ENCODE measurements at regions not wholly inside any gene's neighbourhood (a gene's known extent, or its start where the extent isn't known, plus 50 kb on each side); places are given as distances from the start of the nearest gene placed in this dataset.

- Histone ChIP-seq H3K9me3 (ENCODE audit: insufficient read depth, low read length) (no peaks in the 10 kb centered on the region), H4K20me1 (ENCODE audit: insufficient read depth, low read length) (no peaks in the 10 kb centered on the region), H3K4me1 (ENCODE audit: low read length) (no peaks in the 10 kb centered on the region), H3K79me2 (ENCODE audit: low read length) (no peaks in the 10 kb centered on the region), H3K4me3 (ENCODE audit: low read length) (no peak overlapping the region), H2AFZ (ENCODE audit: low read depth, low read length) (no peak overlapping the region), H3K27me3 (ENCODE audit: low read depth, low read length) (no peaks in the 10 kb centered on the region), H3K4me2 (ENCODE audit: low read length) (no peak overlapping the region), H3K36me3 (replicated peaks; ENCODE audit: low read depth, low read length) (no peaks in the 10 kb centered on the region), H3K9ac (ENCODE audit: low read length) (no peak overlapping the region), H3K27ac (ENCODE audit: low read length) (no peak overlapping the region)
- TF ChIP-seq EZH2phosphoT487 (IDR thresholded peaks at IDR 0.05; ENCODE audit: low read depth) (no peak), CTCF (IDR thresholded peaks at IDR 0.05; ENCODE audit: low read depth, low read length) (no peak)
These were observed 268.1 kb downstream of the IPO8 start for GRCh38 chr12:30427555-30427954.

- no peaks in the 10 kb centered on the region for H4K20me1 ChIP-seq (ENCODE audit: insufficient read depth, low read length)
- no peaks in the 10 kb centered on the region for H3K36me3 ChIP-seq (replicated peaks; ENCODE audit: low read depth, low read length)
- H2AFZ ChIP-seq (ENCODE audit: low read depth, low read length): no peak overlapping the region
- TF ChIP-seq CTCF (IDR thresholded peaks at IDR 0.05; ENCODE audit: low read depth, low read length): no peak
- H3K27ac ChIP-seq (ENCODE audit: low read length): no peak overlapping the region
- H3K4me3 ChIP-seq (ENCODE audit: low read length): no peak overlapping the region
- H3K4me1 ChIP-seq (ENCODE audit: low read length): no peaks in the 10 kb centered on the region
- no peaks in the 10 kb centered on the region for H3K79me2 ChIP-seq (ENCODE audit: low read length)
- H3K9me3 ChIP-seq (ENCODE audit: insufficient read depth, low read length): no peaks in the 10 kb centered on the region
- H3K27me3 ChIP-seq (ENCODE audit: low read depth, low read length): no peaks in the 10 kb centered on the region
- H3K9ac ChIP-seq (ENCODE audit: low read length): no peak overlapping the region
- no peak overlapping the region for H3K4me2 ChIP-seq (ENCODE audit: low read length)
These were observed 270.2 kb downstream of the IPO8 start for GRCh38 chr12:30425445-30425844.

DNA sequence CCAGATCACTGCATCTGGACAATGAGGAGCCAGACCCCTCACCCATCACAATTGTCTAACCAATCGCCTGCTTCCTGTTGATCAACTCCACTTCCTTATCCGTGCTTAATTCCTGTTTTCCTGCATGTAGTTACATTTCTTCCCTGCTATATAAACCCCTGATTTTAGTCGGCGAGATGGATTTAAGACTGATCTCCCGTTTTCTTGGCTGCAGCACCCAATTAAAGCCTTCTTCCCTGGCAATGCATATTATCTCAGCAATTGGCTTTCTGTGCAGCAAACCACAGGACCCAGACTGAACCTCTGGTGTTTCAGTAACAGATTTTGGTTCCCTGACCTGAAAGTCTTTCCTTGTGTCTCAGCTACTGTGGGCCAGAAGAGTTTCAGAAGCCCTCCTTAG, 272.3 kb downstream of the IPO8 start:
- H3K4me1 ChIP-seq (ENCODE audit: low read length): no peaks in the 10 kb centered on the region
- H3K4me2 ChIP-seq (ENCODE audit: low read length): no peak overlapping the region
- H3K27ac ChIP-seq (ENCODE audit: low read length): no peak overlapping the region
- no peak overlapping the region for H2AFZ ChIP-seq (ENCODE audit: low read depth, low read length)
- no peaks in the 10 kb centered on the region for H3K27me3 ChIP-seq (ENCODE audit: low read depth, low read length)
- no peaks in the 10 kb centered on the region for H3K9me3 ChIP-seq (ENCODE audit: insufficient read depth, low read length)
- no peak for TF ChIP-seq CTCF (IDR thresholded peaks at IDR 0.05; ENCODE audit: low read depth, low read length)
- TF ChIP-seq EZH2phosphoT487 (IDR thresholded peaks at IDR 0.05; ENCODE audit: low read depth): no peak
- H3K36me3 ChIP-seq (replicated peaks; ENCODE audit: low read depth, low read length): no peaks in the 10 kb centered on the region
- no peaks in the 10 kb centered on the region for H4K20me1 ChIP-seq (ENCODE audit: insufficient read depth, low read length)
- no peak overlapping the region for H3K9ac ChIP-seq (ENCODE audit: low read length)
- H3K79me2 ChIP-seq (ENCODE audit: low read length): no peaks in the 10 kb centered on the region
- H3K4me3 ChIP-seq (ENCODE audit: low read length): no peak overlapping the region

DNA sequence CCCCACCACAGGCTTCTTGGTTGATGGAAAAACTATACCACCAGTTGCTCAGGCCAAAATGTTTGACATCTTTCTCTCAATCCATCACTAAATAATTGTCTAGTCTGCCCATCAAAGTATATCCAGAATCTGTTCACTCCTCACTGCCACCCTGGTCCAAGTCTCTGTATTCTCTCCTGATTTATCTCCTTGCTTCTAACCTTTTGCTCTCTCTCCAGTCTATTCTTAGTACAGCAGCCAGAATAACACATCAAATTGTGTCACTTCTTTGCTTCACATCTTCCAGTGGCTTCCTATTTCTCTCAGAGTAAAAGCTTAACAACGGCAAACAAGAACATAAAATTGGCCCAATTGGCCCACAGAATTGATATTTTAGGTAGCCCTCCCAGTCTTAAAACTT, 272.8 kb downstream of the IPO8 start:
- Histone ChIP-seq H3K9ac (ENCODE audit: low read length) (no peak overlapping the region), H3K4me2 (ENCODE audit: low read length) (no peak overlapping the region), H3K27me3 (ENCODE audit: low read depth, low read length) (no peaks in the 10 kb centered on the region), H3K36me3 (replicated peaks; ENCODE audit: low read depth, low read length) (no peaks in the 10 kb centered on the region), H3K4me3 (ENCODE audit: low read length) (no peak overlapping the region), H3K9me3 (ENCODE audit: insufficient read depth, low read length) (no peaks in the 10 kb centered on the region), H4K20me1 (ENCODE audit: insufficient read depth, low read length) (no peaks in the 10 kb centered on the region), H3K79me2 (ENCODE audit: low read length) (no peaks in the 10 kb centered on the region), H3K4me1 (ENCODE audit: low read length) (no peaks in the 10 kb centered on the region), H2AFZ (ENCODE audit: low read depth, low read length) (no peak overlapping the region), H3K27ac (ENCODE audit: low read length) (no peak overlapping the region)
- TF ChIP-seq EZH2phosphoT487 (IDR thresholded peaks at IDR 0.05; ENCODE audit: low read depth) (no peak), CTCF (IDR thresholded peaks at IDR 0.05; ENCODE audit: low read depth, low read length) (no peak)

All from OCI-LY3 (cell line).